GM12873 (cell line): ENCODE measurements at regions not wholly inside any gene's neighbourhood (a gene's known extent, or its start where the extent isn't known, plus 50 kb on each side); places are given as distances from the start of the nearest gene placed in this dataset.

Experiments used
- TF ChIP-seq, protein P1 (sequence below): IDR thresholded peaks from 2 replicates; pipeline ENCODE4 v1.5.1; 2012; ENCODE audit warnings: low read depth, mild to moderate bottlenecking, moderate library complexity, low read length, control low read depth; ENCODE audit not compliant: insufficient read depth; ENCODE audit errors: missing control alignments

DNA sequence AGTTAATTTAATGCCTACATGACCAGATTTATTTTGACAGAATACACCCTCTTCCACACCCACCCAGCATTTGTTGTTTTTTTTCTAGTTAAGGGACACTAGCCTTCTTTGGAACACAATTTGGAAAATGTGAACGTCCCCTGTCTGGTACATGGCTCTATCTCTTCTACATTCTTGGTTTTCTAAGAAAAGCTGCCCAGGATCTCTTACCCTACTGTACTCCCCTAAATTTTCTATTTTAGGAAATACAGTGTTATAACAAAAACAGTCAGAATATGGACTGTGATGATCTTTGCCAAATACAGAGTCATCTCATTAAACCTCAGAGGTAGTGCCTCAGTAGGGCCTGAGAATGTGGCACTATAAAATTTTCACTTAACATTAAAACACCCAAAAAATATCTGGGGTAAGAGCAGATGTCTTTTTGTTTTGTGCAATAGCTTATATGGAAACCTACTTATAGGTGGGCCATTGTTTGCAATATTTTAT lies 93.1 kb upstream of the SPON1 start:
- TF ChIP-seq, protein P1, sequence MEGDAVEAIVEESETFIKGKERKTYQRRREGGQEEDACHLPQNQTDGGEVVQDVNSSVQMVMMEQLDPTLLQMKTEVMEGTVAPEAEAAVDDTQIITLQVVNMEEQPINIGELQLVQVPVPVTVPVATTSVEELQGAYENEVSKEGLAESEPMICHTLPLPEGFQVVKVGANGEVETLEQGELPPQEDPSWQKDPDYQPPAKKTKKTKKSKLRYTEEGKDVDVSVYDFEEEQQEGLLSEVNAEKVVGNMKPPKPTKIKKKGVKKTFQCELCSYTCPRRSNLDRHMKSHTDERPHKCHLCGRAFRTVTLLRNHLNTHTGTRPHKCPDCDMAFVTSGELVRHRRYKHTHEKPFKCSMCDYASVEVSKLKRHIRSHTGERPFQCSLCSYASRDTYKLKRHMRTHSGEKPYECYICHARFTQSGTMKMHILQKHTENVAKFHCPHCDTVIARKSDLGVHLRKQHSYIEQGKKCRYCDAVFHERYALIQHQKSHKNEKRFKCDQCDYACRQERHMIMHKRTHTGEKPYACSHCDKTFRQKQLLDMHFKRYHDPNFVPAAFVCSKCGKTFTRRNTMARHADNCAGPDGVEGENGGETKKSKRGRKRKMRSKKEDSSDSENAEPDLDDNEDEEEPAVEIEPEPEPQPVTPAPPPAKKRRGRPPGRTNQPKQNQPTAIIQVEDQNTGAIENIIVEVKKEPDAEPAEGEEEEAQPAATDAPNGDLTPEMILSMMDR, result no peak

DNA sequence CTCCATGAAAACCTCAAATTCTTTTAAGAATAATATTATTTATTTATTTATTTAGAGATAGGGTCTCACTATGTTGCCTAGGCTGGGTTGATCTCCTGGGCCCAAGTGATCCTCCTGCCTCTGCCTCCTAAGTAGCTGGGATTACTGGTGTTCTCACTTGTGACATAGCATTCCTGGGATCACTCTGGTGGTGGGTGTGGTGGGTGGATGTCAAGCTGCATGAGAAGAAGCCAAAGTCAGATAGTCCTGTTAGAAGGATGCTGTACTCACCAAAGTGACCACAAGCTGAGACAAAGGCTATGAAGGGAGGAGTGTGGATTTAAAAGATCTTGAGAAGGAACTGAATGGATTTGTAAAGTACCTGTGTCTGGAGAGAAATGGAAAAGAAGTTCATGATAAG lies 87.9 kb upstream of the SPON1 start:
- TF ChIP-seq, protein P1, result no peak

DNA sequence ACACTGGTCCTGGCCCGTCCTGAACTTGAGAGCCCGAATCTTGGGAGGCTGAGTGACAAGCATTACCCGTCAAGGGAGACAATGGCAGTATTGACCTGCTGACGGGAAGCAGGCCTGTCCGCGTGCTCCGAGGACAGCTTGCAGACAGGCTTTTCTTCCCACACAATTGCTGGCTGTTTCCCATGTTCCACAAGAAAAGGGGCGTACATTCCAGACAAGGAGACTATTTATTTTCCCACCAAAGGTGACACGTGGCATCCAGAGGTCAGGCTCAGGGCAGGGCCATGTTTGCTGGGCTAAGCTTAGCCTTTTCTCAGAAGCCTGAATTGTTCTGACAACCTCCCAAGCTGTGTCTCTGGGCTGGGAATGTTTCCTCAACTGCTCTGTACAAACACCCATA lies 86.9 kb upstream of the SPON1 start:
- TF ChIP-seq, protein P1, result no peak

DNA sequence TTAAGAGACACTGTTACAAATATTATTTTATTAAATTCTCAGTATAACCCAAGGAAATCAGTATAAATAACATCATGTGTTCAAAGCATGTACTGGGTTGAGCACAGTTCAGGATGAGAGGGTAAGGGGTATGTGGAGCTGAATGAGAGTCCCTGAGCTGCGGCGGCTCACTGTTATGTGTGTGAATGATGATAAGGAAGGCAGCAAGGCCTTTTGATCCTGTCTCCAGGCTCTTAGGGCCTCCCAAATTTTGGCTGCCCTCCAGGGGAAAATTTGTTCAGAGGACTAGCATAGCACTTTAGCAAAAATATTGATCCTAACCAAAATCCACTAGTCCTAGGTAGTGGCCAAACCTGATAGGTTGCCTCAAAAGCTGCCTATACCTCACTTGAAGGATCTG lies 86.1 kb upstream of the SPON1 start:
- TF ChIP-seq, protein P1, result no peak

DNA sequence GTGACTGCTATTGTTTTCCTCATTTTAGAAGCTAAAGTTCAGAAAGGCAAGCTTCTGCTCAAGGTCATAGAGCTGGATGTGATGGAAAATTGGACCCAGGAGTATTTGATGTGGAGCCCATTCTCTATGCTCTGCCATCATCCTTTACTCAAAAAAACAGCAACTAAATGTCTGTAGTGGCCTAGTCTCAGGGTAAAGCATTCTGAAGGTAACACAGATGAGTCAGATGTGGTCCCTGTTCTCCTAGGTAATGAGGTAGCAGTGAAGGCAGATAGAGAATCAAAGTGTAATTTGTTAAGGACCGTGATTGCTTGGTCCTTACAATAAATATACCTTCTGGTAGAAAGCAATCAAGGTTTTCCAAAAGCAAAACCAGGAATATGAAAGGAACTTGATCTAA lies 84.4 kb upstream of the SPON1 start:
- TF ChIP-seq, protein P1, result no peak

DNA sequence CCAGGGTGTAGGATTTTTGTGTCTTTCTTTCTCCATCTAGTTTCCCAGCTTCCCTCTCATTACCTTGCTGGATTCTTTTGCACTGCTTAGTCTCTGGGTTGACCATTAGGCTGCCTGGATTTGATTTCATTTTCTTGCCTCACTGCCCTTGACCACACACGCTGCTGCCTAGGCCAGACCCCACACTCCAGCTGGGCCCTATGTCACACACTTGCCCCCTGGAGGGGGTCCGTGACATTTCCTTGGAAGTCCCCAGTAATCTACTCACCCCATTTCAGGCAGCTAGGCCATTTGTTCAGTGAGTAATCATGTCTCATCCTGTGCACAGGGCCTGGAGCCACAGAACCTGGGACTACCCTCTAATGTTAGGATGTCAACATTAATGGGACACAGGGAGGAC lies 81.9 kb upstream of the SPON1 start:
- TF ChIP-seq, protein P1, result no peak

DNA sequence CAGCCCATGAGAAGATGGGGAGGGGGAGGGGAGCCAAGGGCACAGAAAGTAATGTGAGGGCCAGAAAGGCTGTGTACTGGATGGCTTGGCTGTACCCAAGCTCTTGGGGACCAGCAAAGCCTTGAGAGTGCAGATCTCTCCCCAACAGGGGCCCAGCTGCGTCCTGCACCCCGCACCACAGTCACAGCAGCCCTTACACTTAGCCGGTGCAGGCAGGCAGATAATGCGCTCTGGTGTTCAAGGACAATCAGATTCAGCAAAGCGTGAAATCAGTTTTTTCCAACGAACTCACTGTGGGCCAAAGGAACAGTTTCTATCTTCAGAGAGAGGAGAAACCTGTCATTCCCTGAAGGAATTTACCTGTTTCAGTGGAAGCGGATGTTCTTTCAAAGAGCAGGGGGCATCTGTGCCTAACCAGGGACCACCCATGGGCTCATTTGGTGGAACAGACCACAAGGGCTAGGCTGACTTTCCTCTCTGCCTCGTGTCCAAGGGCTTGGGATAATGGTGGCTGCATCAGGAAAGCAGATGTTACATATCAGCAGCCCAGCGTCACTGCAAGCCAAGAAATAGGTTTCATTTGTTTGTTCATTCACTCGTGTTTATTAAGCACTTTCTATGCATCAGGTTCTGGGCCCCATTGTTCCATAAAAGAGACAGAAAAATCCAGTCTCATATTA lies 81.2 kb upstream of the SPON1 start:
- TF ChIP-seq, protein P1, result no peak
